ENCODE measurements at regions not wholly inside any gene's neighbourhood (a gene's known extent, or its start where the extent isn't known, plus 50 kb on each side); places are given as distances from the start of the nearest gene placed in this dataset.
"Not testable (repeated sequence)": the region's sequence is repeated elsewhere in the genome, so short reads cannot be mapped to it uniquely, and the experiment has no call there.

DNA sequence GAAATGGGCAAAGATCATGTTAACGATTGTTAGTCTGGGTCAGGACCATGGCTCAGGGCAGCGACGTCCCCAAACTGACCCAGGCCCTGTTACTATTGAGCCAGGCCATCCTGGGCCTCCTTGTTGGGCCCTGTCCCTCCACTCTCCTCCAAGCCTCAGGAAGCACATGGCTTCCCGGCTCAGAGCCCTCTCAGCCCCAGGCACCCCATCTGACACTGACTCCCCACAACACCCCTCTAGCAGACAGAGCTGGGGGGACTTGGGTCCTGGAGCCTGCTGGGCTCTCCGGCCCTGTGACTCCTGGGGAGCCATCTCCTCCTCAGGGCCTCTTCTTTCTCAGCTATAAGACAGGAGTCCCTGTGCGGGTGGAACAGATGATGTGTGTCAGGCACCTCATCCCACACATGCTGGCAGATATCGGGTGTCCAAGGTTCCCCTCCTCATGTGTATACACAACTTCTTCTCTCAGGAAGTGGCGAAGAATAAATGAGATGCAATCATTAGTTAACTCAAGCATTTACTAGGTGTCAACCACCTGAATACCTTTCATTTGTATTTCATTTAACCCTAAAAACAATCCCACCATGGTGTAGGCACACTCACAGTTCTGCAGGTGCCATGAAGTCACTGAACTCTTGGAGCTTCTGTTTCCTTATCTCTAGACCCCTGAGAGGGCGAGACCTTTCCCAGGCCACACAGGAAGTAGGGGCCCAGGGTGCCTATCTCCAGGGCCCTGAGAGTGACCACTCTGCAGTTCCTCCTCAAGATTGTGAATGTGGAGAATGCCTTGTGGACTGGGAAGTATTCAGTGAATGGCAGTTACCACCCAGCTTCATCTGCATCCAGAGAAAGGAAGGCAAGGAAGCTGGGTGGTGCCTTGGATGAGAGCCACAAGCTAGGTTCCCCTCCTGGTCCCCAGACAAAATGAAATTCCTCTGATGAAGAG, 282.5 kb upstream of the TLE3 start:
- no peak for DNase-seq (ENCODE audit: insufficient read length, low spot score)
- FAIRE-seq, result no peak

GRCh38 chr15:70379134-70379533, 281.4 kb upstream of the TLE3 start:
- FAIRE-seq, result no peak

GRCh38 chr15:70378126-70379031, 280.7 kb upstream of the TLE3 start:
- DNase-seq (ENCODE audit: insufficient read length, low spot score), result no peak
- no peak for FAIRE-seq

More at GRCh38 chr15:70379134-70379533, 281.4 kb upstream of the TLE3 start:
- DNase-seq (ENCODE audit: insufficient read length, low spot score), result no peak

DNA sequence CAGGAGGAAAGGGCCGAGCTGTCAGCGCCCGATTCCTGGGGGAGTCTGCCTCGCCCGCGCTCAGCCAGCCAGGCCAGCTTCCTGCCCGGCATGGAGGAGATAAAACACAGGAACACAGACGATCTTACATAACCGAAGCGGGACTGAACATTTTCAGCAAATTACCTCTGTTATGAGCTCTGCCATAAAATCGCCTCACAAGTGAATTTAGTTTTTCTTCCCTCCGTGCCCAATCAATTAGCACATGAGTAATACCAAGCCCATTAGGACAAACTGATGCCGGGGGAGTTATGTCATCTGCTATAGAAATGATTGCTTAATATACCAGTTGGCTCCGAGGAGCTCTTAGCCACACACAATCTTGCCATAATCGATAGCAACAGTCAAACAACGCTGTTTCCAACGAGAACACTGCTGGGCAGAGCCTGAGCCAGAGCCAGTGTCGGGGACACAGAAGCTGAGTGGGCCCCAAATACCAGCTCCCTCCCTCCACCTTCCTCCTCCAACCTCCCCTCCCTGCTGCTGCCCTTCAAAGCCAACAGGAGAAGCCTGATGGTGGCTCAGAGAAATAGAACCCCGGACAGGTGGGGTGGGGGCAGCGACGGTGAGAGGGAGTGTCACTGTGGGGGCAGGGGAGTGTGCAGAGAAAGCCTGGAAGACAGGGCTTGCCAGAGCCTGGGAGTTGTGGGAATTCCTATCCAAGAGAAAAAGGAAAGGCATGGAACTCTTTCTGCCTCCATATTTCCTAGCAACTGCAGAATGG, 279.4 kb upstream of the TLE3 start:
- DNase-seq (ENCODE audit: insufficient read length, low spot score), result no peak
- no peak for FAIRE-seq

DNA sequence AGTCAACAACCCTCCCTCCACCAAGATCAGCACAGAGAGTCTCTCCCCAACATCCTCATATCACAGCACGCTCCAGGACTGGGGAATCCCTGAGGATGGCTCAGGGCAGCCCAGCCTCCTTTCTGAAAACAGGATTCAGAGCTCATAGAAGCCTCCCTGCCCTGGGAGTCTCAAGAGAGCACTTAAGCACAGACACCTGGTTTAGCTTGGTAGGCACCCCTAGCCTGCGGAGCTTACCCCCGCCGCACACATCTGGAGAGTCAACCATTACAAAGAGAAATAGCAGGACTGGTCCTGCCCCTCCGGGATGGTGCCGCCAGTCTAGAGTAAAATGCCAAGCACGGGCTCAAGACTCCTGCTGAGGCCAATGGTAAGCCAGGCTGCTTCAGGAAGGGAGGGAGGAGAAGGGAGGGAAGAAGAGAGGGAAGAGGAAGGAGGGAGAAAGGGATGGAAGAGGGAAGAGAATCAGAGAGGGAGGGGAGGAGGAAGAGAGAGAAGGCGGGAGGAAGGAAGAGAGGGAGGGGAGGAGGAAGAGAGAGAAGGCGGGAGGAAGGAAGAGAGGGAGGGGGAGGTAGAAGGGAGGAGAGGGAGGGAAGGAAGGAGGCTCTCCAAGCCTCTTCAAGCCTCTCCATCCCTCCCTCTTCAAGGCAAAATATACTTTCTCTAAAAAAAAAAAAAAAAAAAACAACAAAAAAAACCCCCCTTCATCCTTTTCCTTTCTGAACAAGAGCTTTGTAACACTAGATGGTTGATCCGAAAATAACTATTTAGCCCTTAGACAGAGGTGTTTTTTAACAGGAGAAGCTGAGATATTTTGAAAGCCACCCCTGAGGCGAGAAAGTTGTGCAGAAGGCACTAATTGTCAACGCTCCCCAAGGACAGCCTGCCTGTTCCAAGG, 278.6 kb upstream of the TLE3 start:
- FAIRE-seq (no peak), DNase-seq (ENCODE audit: insufficient read length, low spot score) (no peak)

- DNase-seq (ENCODE audit: insufficient read length, low spot score) (no peak), FAIRE-seq (no peak)
Observed at GRCh38 chr15:70375586-70375985, 277.9 kb upstream of the TLE3 start.

GRCh38 chr15:70375006-70375431, 277.3 kb upstream of the TLE3 start:
- FAIRE-seq, result no peak
- no peak for DNase-seq (ENCODE audit: insufficient read length, low spot score)

DNA sequence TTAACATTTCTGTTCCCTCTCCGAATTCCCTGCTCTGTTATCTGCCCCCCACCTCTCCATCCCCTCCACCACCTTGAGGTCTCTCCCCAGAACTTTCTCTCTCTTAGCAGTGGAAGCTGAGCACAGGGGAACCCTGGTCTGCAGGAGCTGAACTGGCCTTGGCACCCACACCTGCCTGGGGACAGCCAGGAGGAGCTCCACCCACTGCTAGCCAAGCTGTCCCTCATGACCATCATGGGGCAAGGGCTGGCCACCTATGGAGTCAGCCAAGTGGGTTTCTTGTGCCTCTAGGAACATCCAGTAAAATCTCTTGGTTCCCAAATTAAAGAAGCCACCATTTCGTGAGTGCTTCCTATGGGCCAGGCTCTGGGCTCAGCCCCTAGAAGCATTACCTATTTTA, 276.4 kb upstream of the TLE3 start:
- DNase-seq (ENCODE audit: insufficient read length, low spot score), result no peak
- FAIRE-seq, result no peak

DNA sequence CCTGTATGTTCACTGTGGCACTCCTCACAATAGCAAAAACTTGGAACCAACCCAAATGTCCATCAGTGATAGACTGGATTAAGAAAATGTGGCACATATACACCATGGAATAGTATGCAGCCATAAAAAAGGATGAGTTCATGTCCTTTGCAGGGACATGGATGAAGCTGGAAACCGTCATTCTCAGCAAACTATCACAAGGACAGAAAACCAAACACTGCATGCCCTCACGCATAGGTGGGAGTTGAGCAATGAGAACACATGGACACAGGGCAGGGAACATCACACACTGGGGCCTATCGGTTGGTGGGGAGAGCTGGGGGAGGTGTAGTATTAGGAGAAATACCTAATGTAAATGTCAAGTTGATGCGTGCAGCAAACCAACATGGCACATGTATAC, 275.7 kb upstream of the TLE3 start:
- FAIRE-seq; DNase-seq (ENCODE audit: insufficient read length, low spot score): not testable (repeated sequence)

GRCh38 chr15:70367913-70368705, 270.4 kb upstream of the TLE3 start:
- not testable (repeated sequence) for FAIRE-seq; DNase-seq (ENCODE audit: insufficient read length, low spot score)

DNA sequence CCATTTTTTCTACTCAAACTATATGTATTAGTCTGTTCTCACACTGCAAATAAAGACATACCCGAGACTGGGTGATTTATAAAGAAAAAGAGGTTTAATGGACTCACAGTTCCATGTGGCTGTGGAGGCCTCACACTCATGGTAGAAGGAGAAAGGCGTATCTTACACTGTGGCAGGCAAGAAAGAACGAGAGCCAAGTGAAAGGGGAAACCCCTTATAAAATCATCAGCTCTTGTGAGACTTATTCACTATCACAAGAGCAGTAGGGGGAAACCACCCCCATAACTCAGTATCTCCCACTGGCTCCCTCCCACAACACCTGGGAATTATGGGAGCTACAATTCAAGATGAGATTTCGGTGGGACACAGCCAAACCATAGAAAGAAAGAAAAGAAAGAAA, 266.3 kb upstream of the TLE3 start:
- not testable (repeated sequence) for DNase-seq (ENCODE audit: insufficient read length, low spot score); FAIRE-seq

GRCh38 chr15:70362886-70363285, 265.2 kb upstream of the TLE3 start:
- no peak for DNase-seq (ENCODE audit: insufficient read length, low spot score)

GRCh38 chr15:70362350-70362749, 264.6 kb upstream of the TLE3 start:
- FAIRE-seq (no peak), DNase-seq (ENCODE audit: insufficient read length, low spot score) (no peak)

More at GRCh38 chr15:70362886-70363285, 265.2 kb upstream of the TLE3 start:
- FAIRE-seq, result peak; percentile 64

- FAIRE-seq (no peak), DNase-seq (ENCODE audit: insufficient read length, low spot score) (no peak)
Observed at GRCh38 chr15:70361891-70362290, 264.2 kb upstream of the TLE3 start.

DNA sequence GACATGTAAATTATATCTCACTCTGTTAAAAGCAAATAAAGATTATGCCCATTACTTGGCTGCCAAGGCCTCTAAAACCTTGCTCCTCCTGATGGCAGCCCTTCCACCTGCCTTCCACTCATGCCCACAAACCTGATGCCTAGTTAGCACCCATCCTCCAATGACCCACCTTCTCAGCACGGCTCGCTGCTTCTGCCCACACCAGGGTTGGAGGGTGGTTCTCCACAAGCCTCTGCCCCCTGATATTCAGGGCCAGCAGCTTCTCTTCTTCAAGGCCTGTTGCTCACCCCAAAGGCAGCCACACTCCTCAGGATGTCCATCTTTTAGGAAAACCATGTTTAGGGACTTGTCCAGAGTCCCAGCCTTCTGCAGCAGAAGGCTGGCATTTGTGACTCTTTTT, 263.4 kb upstream of the TLE3 start:
- FAIRE-seq, result no peak
- DNase-seq (ENCODE audit: insufficient read length, low spot score), result no peak

DNA sequence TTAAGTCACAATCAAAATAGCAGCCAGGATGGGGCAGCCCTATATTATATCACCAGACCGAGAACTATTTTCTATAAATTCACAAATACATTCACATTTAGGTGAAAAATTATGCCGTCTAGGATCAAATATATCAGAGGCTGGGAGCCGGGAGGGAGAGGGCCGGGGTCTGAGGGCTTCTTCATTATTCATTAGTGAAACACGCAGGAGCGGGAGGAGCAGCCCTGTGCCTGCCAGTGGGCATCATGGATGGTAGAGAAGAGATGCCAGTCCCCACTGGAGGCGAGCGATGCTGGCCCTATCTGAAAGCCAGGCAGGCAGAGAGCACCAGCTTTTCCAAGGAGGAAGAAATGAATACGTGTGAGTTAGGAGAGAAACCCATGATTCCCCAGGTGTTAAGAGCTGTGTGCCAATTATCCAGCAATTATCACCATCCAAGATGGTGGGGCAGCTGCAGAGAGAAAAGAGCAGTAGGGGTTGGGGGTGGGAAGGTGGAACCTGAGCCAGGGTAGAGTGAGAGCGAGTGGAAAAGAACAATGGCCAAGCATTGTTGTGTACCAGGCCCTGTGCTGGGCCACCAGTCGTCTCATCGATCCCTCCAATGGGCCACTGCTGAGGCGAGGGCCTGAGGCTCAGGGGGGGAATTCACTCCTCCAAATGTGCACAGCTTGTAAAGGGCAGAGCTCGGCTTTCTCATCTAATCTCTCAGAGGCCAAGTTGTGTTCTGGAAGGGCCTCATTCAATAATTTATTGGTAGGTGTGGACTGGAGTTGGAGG, 261.3 kb upstream of the TLE3 start:
- DNase-seq (ENCODE audit: insufficient read length, low spot score), result no peak
- FAIRE-seq, result no peak

DNA sequence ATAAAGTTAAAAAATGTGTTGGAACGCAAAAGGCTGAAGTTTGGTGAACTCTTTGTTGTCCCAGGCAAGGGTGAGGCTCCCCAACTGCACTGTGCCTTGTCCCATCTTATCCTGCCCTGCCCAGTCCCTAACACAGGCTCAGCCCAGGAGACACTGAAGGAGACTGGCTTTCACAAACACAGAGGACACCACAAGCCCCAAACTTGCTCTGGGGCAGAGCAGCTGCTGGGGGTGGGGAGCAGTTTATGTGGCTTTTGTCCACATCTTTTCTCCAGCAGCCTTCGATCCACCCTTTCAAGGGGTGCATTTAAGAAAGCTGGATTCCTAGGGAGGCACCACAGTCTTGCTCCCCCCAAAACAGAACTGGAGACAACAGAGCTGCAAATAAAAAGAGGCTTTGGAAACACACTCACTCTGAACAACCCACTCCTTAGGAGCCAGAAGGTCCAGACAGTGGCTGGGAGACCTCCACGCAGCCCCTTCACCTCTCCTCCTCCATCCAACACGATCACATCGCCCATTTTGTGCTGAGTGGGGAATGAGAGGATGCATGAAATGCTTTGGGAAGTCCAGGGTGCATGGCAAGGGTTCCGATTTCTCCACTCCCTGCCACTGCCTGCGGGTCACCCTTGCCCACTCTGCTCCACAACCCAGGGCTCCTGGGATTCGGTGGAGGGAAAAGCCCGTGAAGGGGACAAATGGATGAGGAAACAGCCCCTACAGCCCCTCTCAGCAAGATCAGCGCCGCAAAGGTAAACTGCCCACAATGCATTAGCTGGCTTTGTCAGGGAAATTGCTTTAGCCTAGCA, 260.5 kb upstream of the TLE3 start:
- DNase-seq (ENCODE audit: insufficient read length, low spot score) (no peak), FAIRE-seq (no peak)
